HepG2 (cell line): ENCODE measurements at regions not wholly inside any gene's neighbourhood (a gene's known extent, or its start where the extent isn't known, plus 50 kb on each side); places are given as distances from the start of the nearest gene placed in this dataset.

Experiments
- ATAC-seq: fragments of 200-7000 bp; cut with Tn5 transposase; 3 replicates; pipeline ENCODE4 v1.9.1; 2020; ENCODE audit warnings: mild to moderate bottlenecking, moderate library complexity
- BruUV-seq: library from RNA; stranded (reverse); fragments of 400-500 nt; replicated peaks from 2 replicates; lab custom pipeline; 2021; lab: Mats Ljungman, UMichigan
- CTCF ChIA-PET: fragments of 300-600 bp; formaldehyde crosslinking; extraction: SDS; loops from one replicate; lab custom pipeline; 2021; ENCODE audit warnings: low total read pairs, inconsistent platforms, low intra/inter-chr PET ratio; lab: Yijun Ruan, JAX
- POLR2A ChIA-PET: fragments of 350-600 bp; sonication (Branson Sonifier 250); formaldehyde crosslinking; loops from one replicate; lab custom pipeline; 2020; ENCODE audit warnings: antibody characterized with exemption, inconsistent platforms; lab: Yijun Ruan, JAX
- DNase-seq: peaks from one replicate; pipeline ENCODE4 v3.0.0-alpha.2; 2015; ENCODE audit warnings: low spot score
- FAIRE-seq: peaks from 3 replicates; lab custom pipeline; 2011; peaks lifted over from hg19 to GRCh38; lab: Jason Lieb, UNC
- H2AFZ ChIP-seq: one replicate; pipeline ENCODE4 v1.6.1; 2011; ENCODE audit warnings: low read length, inconsistent platforms
- H3K27ac ChIP-seq: fragments of 300-600 bp; 3 replicates; pipeline ENCODE4 v1.8.0; 2011; ENCODE audit warnings: mixed run types, mild to moderate bottlenecking, mixed read lengths, low read length, inconsistent platforms; ENCODE audit not compliant: insufficient read depth; ENCODE audit errors: extremely low read length
- H3K27me3 ChIP-seq, 2 experiments: fragments of 200-600 bp in 1 of 2; 2 replicates in 1 of 2; 3 replicates in 1 of 2; pipeline versions ENCODE4 v1.6.0 to v1.8.0; 2011; ENCODE audit warnings: low read length in 2 of 2, mild to moderate bottlenecking in 2 of 2, moderate library complexity in 2 of 2, inconsistent platforms in 1 of 2; ENCODE audit not compliant: insufficient read depth in 2 of 2, control insufficient read depth in 1 of 2
- H3K36me3 ChIP-seq, 2 experiments: fragments of 200-600 bp in 1 of 2; replicated peaks in 1 of 2; 2 replicates in 1 of 2; 3 replicates in 1 of 2; pipeline versions ENCODE4 v1.5.1 to v1.8.0; 2011; ENCODE audit warnings: low read length in 2 of 2, inconsistent platforms in 1 of 2; ENCODE audit not compliant: insufficient read depth in 2 of 2, control insufficient read depth in 1 of 2
- H3K4me1 ChIP-seq: 2 replicates; pipeline ENCODE4 v1.5.1; 2012; ENCODE audit warnings: low read length, inconsistent platforms; ENCODE audit not compliant: insufficient read depth
- H3K4me2 ChIP-seq: 2 replicates; pipeline ENCODE4 v1.6.0; 2011; ENCODE audit warnings: low read depth, low read length, inconsistent platforms
- H3K4me3 ChIP-seq, 3 experiments: fragments of 200-600 bp in 1 of 3; sonication (generic), shearing (Covaris generic) in 1 of 3; replicated peaks in 1 of 3; 2 replicates each; pipeline ENCODE4 v1.5.1; 2011 to 2016; ENCODE audit warnings: low read length in 3 of 3, inconsistent platforms in 2 of 3, low read depth in 2 of 3, mild to moderate bottlenecking in 2 of 3, control low read depth in 1 of 3, mixed read lengths in 1 of 3; ENCODE audit not compliant: insufficient read depth in 1 of 3
- H3K79me2 ChIP-seq: one replicate; pipeline ENCODE4 v1.6.1; 2011; ENCODE audit warnings: low read length, inconsistent platforms; ENCODE audit not compliant: insufficient read depth
- H3K9ac ChIP-seq: 2 replicates; pipeline ENCODE4 v1.6.0; 2011; ENCODE audit warnings: mild to moderate bottlenecking, low read depth, low read length, inconsistent platforms; ENCODE audit not compliant: insufficient read depth
- H3K9me3 ChIP-seq: 2 replicates; pipeline ENCODE4 v1.5.1; 2012; ENCODE audit warnings: mild to moderate bottlenecking, low read length
- H4K20me1 ChIP-seq: 2 replicates; pipeline ENCODE4 v1.6.0; 2011; ENCODE audit warnings: inconsistent platforms, mild to moderate bottlenecking, low read length, moderate library complexity; ENCODE audit not compliant: insufficient read depth
- ATF2 ChIP-seq: sonication (generic); formaldehyde crosslinking; IDR thresholded peaks from 2 replicates; pipeline ENCODE4 v1.4.0; 2020; ENCODE audit warnings: missing genetic modification reagents
- CHD2 ChIP-seq: IDR thresholded peaks from 2 replicates; pipeline ENCODE4 v1.6.1; 2011; ENCODE audit warnings: low read depth, low read length, improper control_type of control experiment
- CREBL2 ChIP-seq: sonication (generic); formaldehyde crosslinking; IDR thresholded peaks from 2 replicates; pipeline ENCODE4 v1.8.1; 2023; ENCODE audit warnings: missing genetic modification reagents, mild to moderate bottlenecking, borderline replicate concordance
- DNMT3B ChIP-seq: conservative IDR thresholded peaks from 2 replicates; pipeline ENCODE4 v1.6.1; 2016; ENCODE audit warnings: missing biosample characterization, control low read depth
- EED ChIP-seq: sonication (generic); formaldehyde crosslinking; IDR thresholded peaks from 2 replicates; pipeline ENCODE4 v1.5.0; 2020; ENCODE audit warnings: mild to moderate bottlenecking, missing genetic modification reagents
- GATAD2A ChIP-seq: IDR thresholded peaks from 2 replicates; pipeline ENCODE4 v1.6.1; 2016
- HNF4A ChIP-seq: sonication (generic); formaldehyde crosslinking; IDR thresholded peaks from 2 replicates; pipeline ENCODE4 v1.4.0; 2020; ENCODE audit warnings: missing genetic modification reagents
- MTA1 ChIP-seq: sonication (generic); formaldehyde crosslinking; IDR thresholded peaks from 2 replicates; pipeline ENCODE4 v1.4.0; 2020; ENCODE audit warnings: missing genetic modification reagents, mild to moderate bottlenecking, borderline replicate concordance
- NFE2L2 ChIP-seq: fragments of 150-350 bp; IDR thresholded peaks from 2 replicates; pipeline ENCODE4 v1.6.1; 2014; ENCODE audit warnings: low read length
- POLR2AphosphoS2 ChIP-seq: IDR thresholded peaks from 2 replicates; pipeline ENCODE4 v1.6.1; 2011; ENCODE audit warnings: low read depth, low read length, improper control_type of control experiment
- PRDM4 ChIP-seq: sonication (generic); formaldehyde crosslinking; IDR thresholded peaks from 2 replicates; pipeline ENCODE4 v1.9.0; 2021; ENCODE audit warnings: missing genetic modification reagents, borderline replicate concordance
- SMAD1 ChIP-seq: sonication (generic); formaldehyde crosslinking; IDR thresholded peaks from 2 replicates; pipeline ENCODE4 v1.4.0; 2020; ENCODE audit warnings: missing genetic modification reagents, low read depth, mild to moderate bottlenecking, borderline replicate concordance
- SPEN ChIP-seq: sonication (generic); formaldehyde crosslinking; IDR thresholded peaks from 2 replicates; pipeline ENCODE4 v1.5.1; 2020; ENCODE audit warnings: low read depth, mild to moderate bottlenecking, missing genetic modification reagents
- TFDP2 ChIP-seq: sonication (generic); formaldehyde crosslinking; IDR thresholded peaks from 2 replicates; pipeline ENCODE4 v1.4.0; 2020; ENCODE audit warnings: missing genetic modification reagents
- TMF1 ChIP-seq: sonication (generic); formaldehyde crosslinking; IDR thresholded peaks from 2 replicates; pipeline ENCODE4 v1.8.1; 2022; ENCODE audit warnings: low read depth, missing genetic modification reagents
- YY1 ChIP-seq: IDR thresholded peaks from 2 replicates; pipeline ENCODE4 v1.6.1; 2011; ENCODE audit warnings: low read length, low read depth, moderate library complexity, mild to moderate bottlenecking; ENCODE audit not compliant: insufficient read depth, insufficient replicate concordance
- ZBTB39 ChIP-seq: sonication (generic); formaldehyde crosslinking; IDR thresholded peaks from 2 replicates; pipeline ENCODE4 v1.5.0; 2020; ENCODE audit warnings: missing genetic modification reagents
- ZNF335 ChIP-seq: sonication (generic); formaldehyde crosslinking; IDR thresholded peaks from 2 replicates; pipeline ENCODE4 v1.4.0; 2020; ENCODE audit warnings: missing genetic modification reagents
- ZNF724P ChIP-seq: sonication (generic); formaldehyde crosslinking; IDR thresholded peaks from 2 replicates; pipeline ENCODE4 v1.8.0; 2022; ENCODE audit warnings: missing genetic modification reagents, borderline replicate concordance
- WGBS: methylation state at CpG from one replicate; pipeline ENCODE4 v1.1.6; 2017; ENCODE audit warnings: low lambda C conversion rate; 5-methylcytosine and 5-hydroxymethylcytosine counted together
- in situ Hi-C: cut with HindIII; loops from 2 replicates; pipeline ENCODE4 v1.10.0; 2017; ENCODE audit warnings: low pct_unique_long_range_greater_than_20kb; ENCODE audit not compliant: extremely low pct_ligation_motif_present
- intact Hi-C: fragments of 100-400 bp; cut with micrococcal nuclease; formaldehyde crosslinking; loops from one replicate; pipeline ENCODE4 v1.10.0; 2022; ENCODE audit not compliant: unreplicated experiment

GRCh38 chr3:148460686-148461085, 237.0 kb upstream of the AGTR1 start:
- Histone ChIP-seq H3K27ac (no peak overlapping the region), H3K4me1 (peaks cover 22% of the 10 kb centered on the region), H4K20me1 (no peaks in the 10 kb centered on the region), H3K36me3 (no peaks in the 10 kb centered on the region), H3K4me3 (no peak overlapping the region), H3K4me2 (peak overlapping the region; percentile 53; the same call in 1 of the 2 replicates), H2AFZ (no peak overlapping the region), H3K9ac (no peak overlapping the region), H3K27me3 (peaks cover 0 to 1% of the 10 kb centered on the region in 2 experiments; a peak in 1 of 5 replicates), H3K9me3 (peaks cover 4% of the 10 kb centered on the region), H3K79me2 (no peaks in the 10 kb centered on the region)
- POLR2A ChIA-PET = no interaction called here
- BruUV-seq = no TSS peak
- 31% methylated on average over 3 of the region's 3 CpGs for WGBS
- in situ Hi-C loops (no loop called here), intact Hi-C loops (loop anchor here (1.0 to 5.0 kb wide), 2 partner anchors 172 to 259 kb away; no protein-coding TSS in a partner anchor)
- CTCF ChIA-PET = interaction anchor here (0.7 kb wide), 1 partner anchor 81 kb away, joined by 3 read pairs; no protein-coding TSS in a partner anchor
- FAIRE-seq (no peak), DNase-seq (peak; percentile 7), ATAC-seq (peak; percentile 56)
- TF ChIP-seq PRDM4 (no peak), MTA1 (CRISPR knock-in tag) (no peak), TMF1 (CRISPR knock-in tag) (no peak), POLR2AphosphoS2 (no peak), HNF4A (peak; percentile 90), TFDP2 (no peak), ZBTB39 (no peak), CHD2 (no peak), EED (CRISPR knock-in tag) (no peak), ZNF335 (CRISPR knock-in tag) (no peak), YY1 (no peak), SPEN (CRISPR knock-in tag) (no peak), NFE2L2 (no peak), SMAD1 (CRISPR knock-in tag) (no peak), ATF2 (no peak), CREBL2 (CRISPR knock-in tag) (no peak), ZNF724P (CRISPR knock-in tag) (no peak), DNMT3B (CRISPR knock-in tag) (no peak), GATAD2A (CRISPR knock-in tag) (0 out of 2 replicates have a peak, but pooled peaks have one; percentile 29)
